ENCODE measurements at regions not wholly inside any gene's neighbourhood (a gene's known extent, or its start where the extent isn't known, plus 50 kb on each side); places are given as distances from the start of the nearest gene placed in this dataset.

DNA sequence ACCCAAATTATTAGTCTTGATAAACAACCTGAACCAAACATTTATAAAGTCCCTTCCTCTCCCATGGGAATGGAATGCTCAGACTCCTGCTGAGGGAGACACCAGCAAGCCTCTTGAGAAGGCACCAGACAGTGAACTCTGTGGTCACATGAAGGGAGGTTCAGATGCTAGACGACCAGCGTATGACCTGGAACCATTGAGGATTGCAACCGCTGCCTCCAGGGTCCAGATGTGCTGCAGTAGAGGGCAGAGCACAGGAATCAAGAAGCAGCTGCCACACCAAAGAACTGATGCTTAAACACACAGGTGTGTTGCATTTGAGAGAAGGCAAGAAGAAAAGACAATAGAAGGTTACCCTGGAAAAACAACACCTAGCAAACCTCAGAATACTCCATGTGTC, 592.4 kb downstream of the AACS start:
- no peaks in the 10 kb centered on the region for H3K9me3 ChIP-seq (ENCODE audit: control insufficient read depth, insufficient read depth, low read length)
- H3K4me1 ChIP-seq (ENCODE audit: insufficient read depth, low read length), result no peaks in the 10 kb centered on the region
- H3K36me3 ChIP-seq (ENCODE audit: insufficient read depth, low read length), result no peaks in the 10 kb centered on the region
- H3K9ac ChIP-seq (ENCODE audit: low read depth, low read length), result no peak overlapping the region

DNA sequence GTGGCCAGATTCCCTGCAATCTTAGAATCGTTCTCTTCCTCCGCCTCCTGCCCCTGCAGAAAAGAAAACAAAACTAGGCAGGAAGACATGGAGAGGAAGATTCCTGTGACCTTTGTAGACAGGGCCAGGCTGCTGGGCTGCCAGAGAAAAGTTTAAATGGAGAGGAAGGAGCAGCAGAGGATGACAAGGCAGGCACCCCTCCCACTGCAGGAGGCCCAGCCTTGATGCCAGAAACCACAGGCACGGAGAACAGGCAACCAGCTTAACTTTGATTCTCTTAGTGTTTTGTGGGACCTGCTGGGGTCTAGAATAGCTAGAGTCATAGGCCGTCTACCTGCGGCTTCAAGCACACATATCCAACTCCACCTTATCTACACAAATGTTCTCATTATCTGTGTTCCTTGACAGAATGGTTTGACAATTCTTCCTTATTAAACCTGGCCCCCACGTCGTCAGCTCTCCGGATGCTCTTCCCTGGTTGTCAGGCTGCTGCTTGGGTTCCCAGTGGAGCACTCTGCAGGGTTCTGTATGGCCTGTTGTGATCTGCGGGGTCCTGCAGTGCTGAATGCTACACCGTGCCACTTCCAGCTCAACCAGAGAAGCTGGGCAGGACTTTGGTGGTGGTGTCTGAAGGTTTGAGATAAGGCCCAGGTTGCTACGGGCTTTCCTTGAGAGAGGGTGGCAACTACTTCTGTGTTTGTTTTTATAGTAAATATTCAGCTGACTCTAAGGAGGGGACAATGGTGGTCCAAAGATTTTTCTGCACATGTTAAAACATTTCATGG, 609.5 kb downstream of the AACS start:
- Histone ChIP-seq H3K9ac (ENCODE audit: low read depth, low read length) (no peak overlapping the region), H3K9me3 (ENCODE audit: control insufficient read depth, insufficient read depth, low read length) (no peaks in the 10 kb centered on the region), H3K36me3 (ENCODE audit: insufficient read depth, low read length) (no peaks in the 10 kb centered on the region), H3K4me1 (ENCODE audit: insufficient read depth, low read length) (no peaks in the 10 kb centered on the region)

DNA sequence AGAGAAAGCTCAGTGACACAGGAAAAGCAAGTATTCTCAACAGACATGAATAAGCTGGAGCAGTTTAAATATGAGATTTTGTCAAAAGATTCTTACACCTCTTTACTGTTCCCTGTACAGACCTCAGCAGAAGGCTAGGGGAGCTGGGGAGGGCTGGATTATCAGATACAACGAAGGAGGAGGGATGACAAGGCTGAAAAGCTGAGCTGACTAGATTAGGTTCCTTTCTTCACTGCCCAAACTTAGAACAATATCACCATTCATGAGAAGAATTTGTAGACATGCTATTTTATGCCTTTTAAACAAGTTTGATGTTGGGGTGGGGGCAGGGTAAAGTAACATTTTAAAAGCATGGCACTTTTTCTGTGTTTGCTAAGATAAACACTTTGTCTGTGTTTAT, 611.1 kb downstream of the AACS start:
- Histone ChIP-seq H3K4me1 (ENCODE audit: insufficient read depth, low read length) (no peaks in the 10 kb centered on the region), H3K9ac (ENCODE audit: low read depth, low read length) (no peak overlapping the region), H3K9me3 (ENCODE audit: control insufficient read depth, insufficient read depth, low read length) (no peaks in the 10 kb centered on the region), H3K36me3 (ENCODE audit: insufficient read depth, low read length) (no peaks in the 10 kb centered on the region)

DNA sequence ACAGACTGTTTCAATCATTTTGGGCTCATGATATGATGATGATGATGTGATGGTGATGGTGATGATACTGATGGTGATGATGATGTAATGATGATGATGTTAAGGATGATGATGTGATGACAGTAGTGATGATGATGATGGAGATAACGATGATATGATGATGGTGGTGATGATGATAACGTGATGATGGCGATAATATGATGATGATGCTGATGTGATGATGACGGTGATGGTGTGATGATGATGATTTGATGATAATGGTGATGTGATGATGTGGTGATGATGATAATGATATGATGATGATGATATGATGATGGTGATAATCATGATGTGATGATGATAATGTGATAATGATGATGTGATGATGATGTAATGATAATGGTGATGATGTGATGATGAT, 612.6 kb downstream of the AACS start:
- no peaks in the 10 kb centered on the region for H3K9me3 ChIP-seq (ENCODE audit: control insufficient read depth, insufficient read depth, low read length)
- no peaks in the 10 kb centered on the region for H3K36me3 ChIP-seq (ENCODE audit: insufficient read depth, low read length)
- H3K9ac ChIP-seq (ENCODE audit: low read depth, low read length), result no peak overlapping the region
- H3K4me1 ChIP-seq (ENCODE audit: insufficient read depth, low read length), result no peaks in the 10 kb centered on the region

DNA sequence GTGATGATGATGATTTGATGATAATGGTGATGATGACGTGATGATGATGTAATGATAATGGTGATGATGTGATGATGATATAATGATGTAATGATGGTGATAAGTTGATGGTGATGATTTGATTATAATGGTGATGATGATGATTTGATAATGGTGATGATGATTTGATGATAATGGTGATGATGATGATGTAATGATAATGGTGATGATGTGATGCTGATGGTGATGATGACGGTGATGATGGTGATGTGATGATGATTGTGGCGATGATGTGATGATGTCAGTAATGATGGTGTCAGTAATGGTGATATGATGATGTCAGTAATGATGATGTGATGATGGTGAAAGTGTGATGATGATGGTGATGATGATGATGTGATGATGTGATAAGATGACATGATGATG, 613.4 kb downstream of the AACS start:
- H3K4me1 ChIP-seq (ENCODE audit: insufficient read depth, low read length), result no peaks in the 10 kb centered on the region
- no peaks in the 10 kb centered on the region for H3K36me3 ChIP-seq (ENCODE audit: insufficient read depth, low read length)
- H3K9me3 ChIP-seq (ENCODE audit: control insufficient read depth, insufficient read depth, low read length), result no peaks in the 10 kb centered on the region
- H3K9ac ChIP-seq (ENCODE audit: low read depth, low read length), result no peak overlapping the region

DNA sequence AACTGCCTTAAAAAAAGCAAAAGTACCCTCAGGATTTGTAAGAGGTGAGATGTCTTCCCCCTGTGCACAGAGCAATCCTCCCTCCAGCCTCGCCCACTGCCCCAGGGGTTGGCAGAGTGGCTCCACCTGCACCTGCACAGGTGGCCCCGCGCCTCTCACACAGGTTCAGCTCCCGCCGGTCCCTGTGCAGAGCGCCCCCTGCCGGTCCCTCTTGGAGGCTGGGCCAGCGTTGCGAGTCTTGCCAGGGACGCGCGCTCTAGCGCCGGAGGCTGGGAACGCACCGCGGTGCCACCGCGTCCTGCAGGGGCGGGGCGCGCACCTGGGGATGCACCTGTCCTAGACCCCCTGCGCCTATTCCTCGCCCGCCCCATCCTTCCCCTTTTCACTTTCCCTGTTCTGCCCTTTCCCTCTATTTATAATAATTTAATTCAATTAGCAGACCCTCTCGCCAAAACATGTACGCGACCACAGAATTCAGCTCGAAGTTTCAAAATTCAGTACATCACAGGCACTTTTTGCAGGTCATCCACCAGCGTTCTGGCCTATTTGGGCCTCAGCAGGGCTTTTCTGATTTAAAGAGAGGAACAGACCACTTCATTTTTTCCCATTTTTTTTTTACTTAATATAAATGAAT, 618.6 kb downstream of the AACS start:
- H3K36me3 ChIP-seq (ENCODE audit: insufficient read depth, low read length), result no peaks in the 10 kb centered on the region
- H3K9ac ChIP-seq (ENCODE audit: low read depth, low read length), result no peak overlapping the region
- H3K9me3 ChIP-seq (ENCODE audit: control insufficient read depth, insufficient read depth, low read length), result no peaks in the 10 kb centered on the region
- no peaks in the 10 kb centered on the region for H3K4me1 ChIP-seq (ENCODE audit: insufficient read depth, low read length)

DNA sequence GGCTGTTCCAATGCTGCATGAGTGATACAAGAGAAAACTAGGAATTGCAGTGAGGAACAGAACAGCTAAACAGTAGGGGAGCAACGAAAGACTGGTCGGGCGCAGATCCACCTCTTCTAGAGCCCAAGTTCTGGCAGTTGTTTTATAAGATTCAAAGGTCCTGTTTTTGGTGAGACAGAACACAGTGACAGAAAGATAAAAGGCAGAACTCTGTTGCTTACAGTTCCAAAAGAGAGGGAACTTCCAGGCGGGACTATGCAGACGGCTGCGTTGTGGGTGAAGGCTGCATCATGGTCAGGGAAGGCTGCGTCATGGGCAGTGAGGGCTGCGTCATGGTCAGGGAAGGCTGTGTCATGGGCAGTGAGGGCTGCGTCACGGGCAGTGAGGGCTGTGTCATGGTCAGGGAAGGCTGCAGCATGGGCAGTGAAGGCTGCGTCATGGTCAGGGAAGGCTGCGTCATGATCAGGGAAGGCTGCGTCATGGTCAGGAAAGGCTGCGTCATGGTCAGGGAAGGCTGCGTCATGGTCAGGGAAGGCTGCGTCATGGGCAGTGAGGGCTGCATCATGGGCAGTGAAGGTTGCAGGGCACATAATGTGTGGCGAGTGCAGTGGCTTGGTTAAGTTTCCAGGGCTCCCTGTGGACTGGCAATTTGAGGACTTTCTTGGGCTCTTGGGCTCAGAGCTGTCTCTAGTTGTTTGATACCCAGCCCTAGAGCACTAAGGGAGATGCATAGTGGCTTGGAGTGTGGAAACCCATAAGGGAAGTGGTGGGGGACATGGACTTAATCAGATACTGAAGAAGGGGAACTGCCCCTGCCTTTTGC, 619.9 kb downstream of the AACS start:
- no peaks in the 10 kb centered on the region for H3K4me1 ChIP-seq (ENCODE audit: insufficient read depth, low read length)
- H3K9ac ChIP-seq (ENCODE audit: low read depth, low read length), result no peak overlapping the region
- H3K9me3 ChIP-seq (ENCODE audit: control insufficient read depth, insufficient read depth, low read length), result no peaks in the 10 kb centered on the region
- no peaks in the 10 kb centered on the region for H3K36me3 ChIP-seq (ENCODE audit: insufficient read depth, low read length)

DNA sequence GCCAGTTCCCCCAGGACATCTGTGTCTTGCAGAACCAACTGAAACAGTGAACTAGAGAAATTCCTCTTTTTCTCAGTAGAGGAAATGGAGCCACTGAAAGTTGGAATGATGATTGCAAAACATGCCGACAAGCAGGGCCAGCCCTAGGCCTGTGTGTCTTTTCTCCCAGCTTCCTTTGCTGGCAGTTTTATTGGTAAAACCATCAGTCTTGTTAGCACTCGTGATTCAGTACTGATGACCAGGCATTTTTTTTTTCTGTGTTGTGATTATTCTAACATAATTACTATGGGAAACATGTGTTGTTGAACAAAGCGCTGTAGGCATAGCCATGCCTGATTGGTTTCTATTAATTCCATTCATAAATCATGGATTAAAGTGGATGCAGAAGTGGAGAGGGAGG, 620.7 kb downstream of the AACS start:
- H3K4me1 ChIP-seq (ENCODE audit: insufficient read depth, low read length), result no peaks in the 10 kb centered on the region
- H3K36me3 ChIP-seq (ENCODE audit: insufficient read depth, low read length), result no peaks in the 10 kb centered on the region
- no peaks in the 10 kb centered on the region for H3K9me3 ChIP-seq (ENCODE audit: control insufficient read depth, insufficient read depth, low read length)
- H3K9ac ChIP-seq (ENCODE audit: low read depth, low read length), result no peak overlapping the region

DNA sequence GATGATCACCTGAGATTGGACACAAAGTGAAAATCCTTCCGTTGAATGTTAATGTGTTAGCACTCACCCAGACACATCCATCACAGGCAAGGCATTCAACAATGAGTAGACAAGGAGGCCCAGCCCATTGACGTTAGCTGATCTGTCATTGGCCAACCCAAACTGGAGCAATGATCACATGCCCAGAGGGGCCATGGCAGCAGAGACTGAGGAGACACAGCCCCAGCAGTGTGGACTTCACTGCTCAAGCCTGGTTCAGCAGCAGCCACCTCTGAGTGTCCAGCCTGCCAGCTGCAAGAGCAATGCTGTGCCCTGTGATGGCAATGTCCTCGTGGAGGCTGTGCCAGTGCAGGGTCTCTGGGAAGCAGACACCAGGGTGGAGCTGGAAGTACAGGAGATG, 622.2 kb downstream of the AACS start:
- Histone ChIP-seq H3K9ac (ENCODE audit: low read depth, low read length) (no peak overlapping the region), H3K9me3 (ENCODE audit: control insufficient read depth, insufficient read depth, low read length) (no peaks in the 10 kb centered on the region), H3K4me1 (ENCODE audit: insufficient read depth, low read length) (no peaks in the 10 kb centered on the region), H3K36me3 (ENCODE audit: insufficient read depth, low read length) (no peaks in the 10 kb centered on the region)

DNA sequence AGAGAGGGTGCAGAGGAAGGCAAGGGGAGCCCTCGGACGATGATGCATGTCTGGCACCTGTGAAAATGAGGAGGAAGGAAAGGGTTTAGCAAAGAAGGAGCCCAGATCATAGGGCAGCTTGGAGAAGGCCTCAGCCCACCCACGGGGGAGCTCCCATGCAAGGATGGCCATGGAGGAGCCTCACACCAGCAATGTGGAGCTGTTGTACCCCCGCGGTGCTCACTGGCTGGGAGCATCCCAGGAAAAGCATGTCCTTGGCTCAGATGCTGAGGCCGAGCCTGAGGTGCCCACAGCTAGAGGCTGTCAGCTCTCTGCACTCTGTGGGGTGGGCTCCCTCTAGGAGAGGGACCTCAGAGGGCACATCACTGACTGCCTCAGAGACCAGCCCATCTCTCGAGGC, 622.6 kb downstream of the AACS start:
- no peak overlapping the region for H3K9ac ChIP-seq (ENCODE audit: low read depth, low read length)
- H3K9me3 ChIP-seq (ENCODE audit: control insufficient read depth, insufficient read depth, low read length), result no peaks in the 10 kb centered on the region
- H3K36me3 ChIP-seq (ENCODE audit: insufficient read depth, low read length), result no peaks in the 10 kb centered on the region

DNA sequence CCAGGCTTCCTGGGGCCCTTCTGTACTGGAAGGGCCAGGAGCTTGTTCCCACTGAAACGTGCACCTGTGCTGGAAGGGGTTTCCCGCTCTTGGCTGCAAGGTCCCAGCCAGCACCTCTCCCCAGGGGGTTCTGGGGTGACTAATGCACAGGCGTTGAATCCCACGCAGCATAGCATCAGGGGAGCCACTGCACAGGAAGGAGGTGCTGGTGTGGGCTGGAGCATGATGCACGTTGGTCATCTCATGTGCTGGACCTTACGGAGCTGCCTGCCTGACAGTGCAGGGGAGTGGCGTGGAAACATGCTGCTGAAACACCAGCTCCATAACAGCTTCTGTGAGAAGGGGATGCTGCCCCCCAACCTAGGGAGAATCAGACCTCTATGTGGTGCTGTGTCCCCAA, 623.0 kb downstream of the AACS start:
- Histone ChIP-seq H3K4me1 (ENCODE audit: insufficient read depth, low read length) (no peaks in the 10 kb centered on the region), H3K9ac (ENCODE audit: low read depth, low read length) (no peak overlapping the region), H3K36me3 (ENCODE audit: insufficient read depth, low read length) (no peaks in the 10 kb centered on the region), H3K9me3 (ENCODE audit: control insufficient read depth, insufficient read depth, low read length) (no peaks in the 10 kb centered on the region)

More for the DNA sequence above, 622.6 kb downstream of the AACS start:
- H3K4me1 ChIP-seq (ENCODE audit: insufficient read depth, low read length), result no peaks in the 10 kb centered on the region

DNA sequence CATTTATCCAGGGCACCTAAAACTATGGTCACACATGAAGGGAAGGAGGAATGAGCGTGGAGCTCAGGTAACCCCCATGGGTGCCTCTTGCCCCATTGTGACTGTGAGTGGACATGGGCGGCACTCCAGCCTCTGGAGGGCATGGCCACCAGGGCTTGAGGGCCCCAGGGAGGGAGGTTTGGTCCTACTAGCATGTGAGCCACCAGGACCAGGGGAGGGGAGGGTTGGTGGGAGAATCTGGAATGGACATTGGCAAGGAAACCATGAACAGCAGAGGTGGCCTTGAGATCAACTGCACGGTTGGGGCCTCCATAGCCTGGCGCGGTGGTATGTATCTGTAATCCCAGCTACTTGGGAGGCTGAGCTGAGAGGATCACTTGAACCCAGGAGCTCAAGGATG, 623.6 kb downstream of the AACS start:
- Histone ChIP-seq H3K36me3 (ENCODE audit: insufficient read depth, low read length) (no peaks in the 10 kb centered on the region), H3K9ac (ENCODE audit: low read depth, low read length) (no peak overlapping the region), H3K9me3 (ENCODE audit: control insufficient read depth, insufficient read depth, low read length) (no peaks in the 10 kb centered on the region), H3K4me1 (ENCODE audit: insufficient read depth, low read length) (no peaks in the 10 kb centered on the region)

DNA sequence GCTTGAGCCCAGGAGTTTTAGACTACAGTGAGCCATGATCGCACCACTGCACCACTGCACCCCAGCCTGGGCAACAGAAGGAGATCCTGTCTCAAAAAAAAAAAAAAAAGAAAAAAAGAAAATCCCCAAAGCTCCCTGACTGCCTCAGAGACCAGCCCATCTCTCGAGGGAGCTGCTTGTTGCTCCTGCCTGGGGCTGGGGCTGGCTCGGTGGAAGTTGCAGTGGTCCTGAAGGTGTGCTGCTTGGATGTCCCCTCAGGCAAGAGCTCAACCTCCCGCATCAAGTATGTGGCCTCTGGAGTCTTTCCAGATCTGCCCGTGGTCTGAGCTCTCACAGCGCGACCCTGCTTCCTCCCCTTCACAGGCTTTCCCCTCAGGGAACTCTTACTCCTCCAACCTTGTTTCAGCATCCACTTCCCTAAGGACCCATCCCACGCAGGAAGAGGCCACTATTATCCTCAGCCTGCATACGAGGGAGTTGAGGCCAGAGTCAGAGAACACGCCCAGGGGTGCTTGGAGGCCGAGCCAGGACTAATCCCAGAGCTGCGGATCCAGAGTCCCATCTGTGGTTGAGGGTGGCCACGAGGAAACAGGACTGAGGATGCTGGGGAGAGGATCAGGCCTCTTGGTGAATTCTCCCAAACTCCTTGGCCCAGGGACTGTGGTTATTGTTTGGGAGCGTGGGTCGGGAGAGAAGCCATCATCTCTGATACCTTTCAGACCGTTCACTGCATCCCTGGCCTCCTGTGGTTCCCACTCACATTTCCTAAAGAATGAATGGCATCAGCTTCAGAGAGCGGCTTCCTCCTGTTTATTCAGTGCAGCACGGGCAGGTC, 624.6 kb downstream of the AACS start:
- H3K36me3 ChIP-seq (ENCODE audit: insufficient read depth, low read length), result no peaks in the 10 kb centered on the region
- H3K4me1 ChIP-seq (ENCODE audit: insufficient read depth, low read length), result no peaks in the 10 kb centered on the region
- H3K9me3 ChIP-seq (ENCODE audit: control insufficient read depth, insufficient read depth, low read length), result no peaks in the 10 kb centered on the region
- H3K9ac ChIP-seq (ENCODE audit: low read depth, low read length), result no peak overlapping the region

DNA sequence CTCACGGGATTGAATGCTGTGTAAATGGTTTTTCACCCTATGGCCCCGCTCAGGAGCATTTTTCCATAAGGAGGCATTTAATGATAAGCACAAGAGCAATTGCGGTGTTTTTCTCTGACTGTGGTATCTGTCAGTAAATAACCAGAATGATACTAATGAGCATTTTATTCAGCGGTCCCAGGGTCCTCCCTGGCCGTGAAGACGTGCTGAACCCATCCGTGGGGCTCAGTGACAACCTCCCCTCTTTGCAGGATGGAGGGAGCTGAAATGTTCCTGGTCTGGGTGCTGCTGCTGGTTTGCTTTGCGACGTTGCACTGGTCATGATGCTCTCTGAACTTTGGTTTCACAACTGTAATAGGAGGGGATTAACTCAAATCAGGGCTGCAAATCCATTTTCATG, 625.6 kb downstream of the AACS start:
- H3K36me3 ChIP-seq (ENCODE audit: insufficient read depth, low read length), result no peaks in the 10 kb centered on the region
- no peaks in the 10 kb centered on the region for H3K4me1 ChIP-seq (ENCODE audit: insufficient read depth, low read length)
- H3K9me3 ChIP-seq (ENCODE audit: control insufficient read depth, insufficient read depth, low read length), result no peaks in the 10 kb centered on the region
- H3K9ac ChIP-seq (ENCODE audit: low read depth, low read length), result no peak overlapping the region

Measured in ES-I3 (cell line).